HCT116 (cell line): ENCODE measurements at regions not wholly inside any gene's neighbourhood (a gene's known extent, or its start where the extent isn't known, plus 50 kb on each side); places are given as distances from the start of the nearest gene placed in this dataset.

Experiments
- ATAC-seq: fragments of 200-7000 bp; cut with Tn5 transposase; 2 replicates; pipeline ENCODE4 v1.9.1; 2020; ENCODE audit warnings: mild to moderate bottlenecking, moderate library complexity
- BruUV-seq: library from RNA; stranded (reverse); fragments of 400-500 nt; replicated peaks from 2 replicates; lab custom pipeline; 2021; lab: Mats Ljungman, UMichigan
- CTCF ChIA-PET: fragments of 300-600 bp; sonication (Branson Sonifier 250); formaldehyde crosslinking; loops from one replicate; lab custom pipeline; 2021; ENCODE audit warnings: antibody characterized with exemption; lab: Charles Lee
- POLR2A ChIA-PET: fragments of 300-600, 350-600 bp; sonication (Branson Sonifier 250); formaldehyde crosslinking; loops from one replicate; lab custom pipeline; 2021; ENCODE audit warnings: antibody characterized with exemption; lab: Charles Lee
- RAD21 ChIA-PET, 2 experiments: fragments of 300-600 bp; sonication (Branson Sonifier 250); formaldehyde crosslinking; loops; one replicate each; lab custom pipeline; 2023; ENCODE audit warnings: low total read pairs in 2 of 2; ENCODE audit not compliant: uncharacterized antibody in 2 of 2, unreplicated experiment in 2 of 2, low non-redundant PET in 1 of 2; lab: Charles Lee
- DNase-seq: peaks from one replicate; pipeline ENCODE4 v3.0.0-alpha.2; 2010; ENCODE audit warnings: low read depth, low spot score
- H2AFZ ChIP-seq: fragments of 200-600 bp; shearing (Covaris generic), sonication (generic); 2 replicates; pipeline ENCODE4 v1.6.1; 2017; ENCODE audit warnings: low read depth, mixed run types, mixed read lengths, antibody characterized with exemption, low read length; ENCODE audit not compliant: poor library complexity, severe bottlenecking
- H3K27ac ChIP-seq: 2 replicates; pipeline ENCODE4 v1.5.1; 2012; ENCODE audit warnings: low read depth, low read length
- H3K27me3 ChIP-seq: fragments of 200-600 bp; sonication (generic); 2 replicates; pipeline ENCODE4 v1.6.1; 2016; ENCODE audit warnings: mixed run types, low read length, mixed read lengths; ENCODE audit not compliant: insufficient read depth
- H3K36me3 ChIP-seq, 2 experiments: fragments of 200-500 bp in 1 of 2; fragments of 200-600 bp in 1 of 2; sonication (Bioruptor generic) in 1 of 2; sonication (generic) in 1 of 2; 2 replicates each; pipeline versions ENCODE4 v1.5.1 to v1.6.1; 2014 to 2016; ENCODE audit warnings: low read length in 2 of 2, inconsistent platforms in 1 of 2, mixed read lengths in 1 of 2, mixed run types in 1 of 2; ENCODE audit not compliant: insufficient read depth in 2 of 2, control insufficient read depth in 1 of 2
- H3K4me1 ChIP-seq, 2 experiments: fragments of 200-600 bp in 1 of 2; sonication (generic) in 1 of 2; 2 replicates each; pipeline versions ENCODE4 v1.5.1 to v1.6.1; 2012 to 2017; ENCODE audit warnings: low read length in 2 of 2, inconsistent platforms in 1 of 2, mild to moderate bottlenecking in 1 of 2, mixed read lengths in 1 of 2, mixed run types in 1 of 2, moderate library complexity in 1 of 2; ENCODE audit not compliant: insufficient read depth in 2 of 2, control insufficient read depth in 1 of 2
- H3K4me2 ChIP-seq: fragments of 200-600 bp; sonication (generic); 2 replicates; pipeline ENCODE4 v1.6.1; 2017; ENCODE audit warnings: mixed run types, low read length, mixed read lengths
- H3K4me3 ChIP-seq, 2 experiments: fragments of 200-600 bp in 1 of 2; sonication (generic) in 1 of 2; replicated peaks in 1 of 2; 2 replicates each; pipeline ENCODE4 v1.5.1; 2011 to 2016; ENCODE audit warnings: low read length in 2 of 2, control low read depth in 1 of 2, low read depth in 1 of 2, mild to moderate bottlenecking in 1 of 2, mixed read lengths in 1 of 2, mixed run types in 1 of 2
- H3K79me2 ChIP-seq: fragments of 200-600 bp; sonication (generic); 2 replicates; pipeline ENCODE4 v1.6.1; 2017; ENCODE audit warnings: mild to moderate bottlenecking, mixed run types, low read length, moderate library complexity, mixed read lengths; ENCODE audit not compliant: insufficient read depth
- H3K9ac ChIP-seq: fragments of 200-600 bp; sonication (generic); 2 replicates; pipeline ENCODE4 v1.6.1; 2016; ENCODE audit warnings: low read length, mixed read lengths
- H3K9me2 ChIP-seq: fragments of 200-600 bp; sonication (generic), shearing (Covaris generic); 2 replicates; pipeline ENCODE4 v1.6.1; 2017; ENCODE audit warnings: mixed run types, mild to moderate bottlenecking, moderate library complexity; ENCODE audit not compliant: insufficient read depth
- H3K9me3 ChIP-seq, 2 experiments: fragments of 200-500 bp in 1 of 2; fragments of 200-600 bp in 1 of 2; sonication (Bioruptor generic) in 1 of 2; sonication (generic) in 1 of 2; 2 replicates each; pipeline ENCODE4 v1.6.1; 2014 to 2017; ENCODE audit warnings: low read length in 2 of 2, mixed read lengths in 2 of 2, inconsistent platforms in 1 of 2, low read depth in 1 of 2, mild to moderate bottlenecking in 1 of 2, mixed run types in 1 of 2, moderate library complexity in 1 of 2; ENCODE audit not compliant: control insufficient read depth in 1 of 2, insufficient read depth in 1 of 2
- H4K20me1 ChIP-seq: fragments of 200-600 bp; sonication (generic), shearing (Covaris generic); 2 replicates; pipeline ENCODE4 v1.6.1; 2017; ENCODE audit warnings: mixed run types, mild to moderate bottlenecking, moderate library complexity; ENCODE audit not compliant: insufficient read depth
- CBX3 ChIP-seq: IDR thresholded peaks from 2 replicates; pipeline ENCODE4 v1.6.1; 2012; ENCODE audit warnings: low read depth
- EZH2 ChIP-seq: fragments of 200-600 bp; sonication (generic); IDR thresholded peaks from 2 replicates; pipeline ENCODE4 v1.6.1; 2017; ENCODE audit warnings: antibody characterized with exemption, mixed run types
- EZH2phosphoT487 ChIP-seq: fragments of 200-600 bp; IDR thresholded peaks from 2 replicates; pipeline ENCODE4 v1.6.1; 2018; ENCODE audit warnings: antibody characterized with exemption, borderline replicate concordance
- POLR2A ChIP-seq: IDR thresholded peaks from 2 replicates; pipeline ENCODE4 v1.7.0; 2011; ENCODE audit warnings: borderline replicate concordance; ENCODE audit not compliant: insufficient read depth, insufficient read length; ENCODE audit errors: extremely low read depth
- RAD21 ChIP-seq: IDR thresholded peaks from 2 replicates; pipeline ENCODE4 v1.6.1; 2012; ENCODE audit warnings: low read depth, mild to moderate bottlenecking
- SIN3A ChIP-seq: IDR thresholded peaks from 2 replicates; pipeline ENCODE4 v1.6.1; 2012; ENCODE audit warnings: low read depth
- SP1 ChIP-seq: IDR thresholded peaks from 2 replicates; pipeline ENCODE4 v1.6.1; 2012; ENCODE audit warnings: low read depth
- SRF ChIP-seq: IDR thresholded peaks from 2 replicates; pipeline ENCODE4 v1.6.1; 2012; ENCODE audit warnings: low read depth
- YY1 ChIP-seq: IDR thresholded peaks from 2 replicates; pipeline ENCODE4 v1.6.1; 2011; ENCODE audit warnings: low read length, low read depth, moderate library complexity, mild to moderate bottlenecking; ENCODE audit not compliant: insufficient replicate concordance; ENCODE audit errors: extremely low read depth
- intact Hi-C: fragments of 100-400 bp; cut with micrococcal nuclease; formaldehyde crosslinking; loops from 2 replicates; pipeline ENCODE4 v1.10.0; 2022
- TF ChIP-seq, protein P1 (sequence below): IDR thresholded peaks from 2 replicates; pipeline ENCODE4 v1.6.1; 2012
- TF ChIP-seq, protein P2 (sequence below): IDR thresholded peaks from 2 replicates; pipeline ENCODE4 v1.6.1; 2011; ENCODE audit warnings: mild to moderate bottlenecking, low read length, moderate library complexity; ENCODE audit not compliant: insufficient replicate concordance; ENCODE audit errors: extremely low read depth
- TF ChIP-seq, protein P3 (sequence below), 3 experiments: fragments of 200-600 bp in 1 of 3; sonication (generic) in 1 of 3; IDR thresholded peaks in 2 of 3; conservative IDR thresholded peaks in 1 of 3; 2 replicates each; pipeline ENCODE4 v1.5.1; 2012 to 2017; ENCODE audit warnings: low read depth in 2 of 3, low read length in 2 of 3, antibody characterized with exemption in 1 of 3, borderline replicate concordance in 1 of 3, control low read depth in 1 of 3, mild to moderate bottlenecking in 1 of 3, mixed read lengths in 1 of 3, mixed run types in 1 of 3, moderate library complexity in 1 of 3; ENCODE audit not compliant: insufficient read depth in 1 of 3

DNA sequence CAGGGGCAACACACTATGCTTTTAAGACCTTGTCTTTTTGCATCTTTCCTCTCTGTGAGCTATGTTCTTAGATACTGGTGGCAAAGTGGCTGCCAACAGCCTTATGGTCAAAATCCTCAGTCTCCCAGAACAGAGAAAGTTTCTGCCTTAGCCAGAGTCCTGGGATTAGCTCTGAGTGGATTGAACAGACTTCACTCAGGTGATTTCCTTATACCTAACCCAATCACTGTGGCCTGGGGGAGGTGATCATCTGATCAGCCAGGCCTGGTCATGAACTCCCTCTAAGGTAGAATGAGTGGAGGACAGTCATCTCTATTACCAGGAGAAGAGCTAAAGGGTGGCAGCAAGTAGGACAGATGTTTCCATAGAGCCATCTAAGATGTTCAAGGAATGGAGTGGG is 218.5 kb upstream of the E2F8 start:
- no peak for TF ChIP-seq POLR2A
- no peak for TF ChIP-seq SRF
- TF ChIP-seq, protein P1, sequence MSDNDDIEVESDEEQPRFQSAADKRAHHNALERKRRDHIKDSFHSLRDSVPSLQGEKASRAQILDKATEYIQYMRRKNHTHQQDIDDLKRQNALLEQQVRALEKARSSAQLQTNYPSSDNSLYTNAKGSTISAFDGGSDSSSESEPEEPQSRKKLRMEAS, result no peak
- no peak for TF ChIP-seq EZH2phosphoT487
- TF ChIP-seq, protein P2, sequence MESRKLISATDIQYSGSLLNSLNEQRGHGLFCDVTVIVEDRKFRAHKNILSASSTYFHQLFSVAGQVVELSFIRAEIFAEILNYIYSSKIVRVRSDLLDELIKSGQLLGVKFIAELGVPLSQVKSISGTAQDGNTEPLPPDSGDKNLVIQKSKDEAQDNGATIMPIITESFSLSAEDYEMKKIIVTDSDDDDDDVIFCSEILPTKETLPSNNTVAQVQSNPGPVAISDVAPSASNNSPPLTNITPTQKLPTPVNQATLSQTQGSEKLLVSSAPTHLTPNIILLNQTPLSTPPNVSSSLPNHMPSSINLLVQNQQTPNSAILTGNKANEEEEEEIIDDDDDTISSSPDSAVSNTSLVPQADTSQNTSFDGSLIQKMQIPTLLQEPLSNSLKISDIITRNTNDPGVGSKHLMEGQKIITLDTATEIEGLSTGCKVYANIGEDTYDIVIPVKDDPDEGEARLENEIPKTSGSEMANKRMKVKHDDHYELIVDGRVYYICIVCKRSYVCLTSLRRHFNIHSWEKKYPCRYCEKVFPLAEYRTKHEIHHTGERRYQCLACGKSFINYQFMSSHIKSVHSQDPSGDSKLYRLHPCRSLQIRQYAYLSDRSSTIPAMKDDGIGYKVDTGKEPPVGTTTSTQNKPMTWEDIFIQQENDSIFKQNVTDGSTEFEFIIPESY, result no peak
- TF ChIP-seq, all 23 proteins: peak for 0
- H3K9me3 ChIP-seq, result no peaks in the 10 kb centered on the region
- POLR2A ChIA-PET, result no interaction called here
- no peaks in the 10 kb centered on the region for H3K9me2 ChIP-seq
- no peaks in the 10 kb centered on the region for H3K4me1 ChIP-seq
- no peak overlapping the region for H3K9ac ChIP-seq
- no peak for ATAC-seq
- no peaks in the 10 kb centered on the region for H4K20me1 ChIP-seq
- CTCF ChIA-PET, result no interaction called here
- H3K27ac ChIP-seq, result no peak overlapping the region
- no peak overlapping the region for H3K4me3 ChIP-seq
- DNase-seq, result no peak
- peaks cover 50% of the 10 kb centered on the region for H3K27me3 ChIP-seq
- intact Hi-C loops, result no loop called here
- H3K79me2 ChIP-seq, result no peaks in the 10 kb centered on the region
- no peak overlapping the region for H2AFZ ChIP-seq
- H3K4me2 ChIP-seq, result no peak overlapping the region
- RAD21 ChIA-PET, result no interaction called here
- no peaks in the 10 kb centered on the region for H3K36me3 ChIP-seq
- BruUV-seq, result no TSS peak

DNA sequence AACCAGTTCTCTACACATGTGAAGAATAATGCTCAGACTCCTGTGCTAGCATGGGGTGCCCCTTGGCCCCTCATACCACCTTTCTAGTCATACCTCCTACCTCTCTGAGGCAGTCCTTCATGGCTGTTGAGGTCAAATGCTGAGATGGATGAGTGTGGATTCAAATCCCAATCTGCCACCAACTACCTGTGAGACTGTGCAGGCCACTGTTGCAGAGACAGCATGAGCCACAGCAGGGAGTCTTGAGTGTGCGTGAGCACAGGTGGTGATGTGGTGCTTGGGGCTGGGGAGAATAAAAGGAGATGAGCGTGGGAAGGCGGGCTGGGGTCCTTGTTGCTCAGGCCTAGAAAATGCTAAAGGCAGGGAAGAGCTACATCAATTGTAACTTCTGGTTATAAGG is 218.0 kb upstream of the E2F8 start:
- no peak overlapping the region for H3K4me2 ChIP-seq
- H3K9ac ChIP-seq, result no peak overlapping the region
- H3K9me3 ChIP-seq, result no peaks in the 10 kb centered on the region
- CTCF ChIA-PET, result no interaction called here
- no TSS peak for BruUV-seq
- no peak overlapping the region for H3K4me3 ChIP-seq
- RAD21 ChIA-PET, result no interaction called here
- no peak overlapping the region for H2AFZ ChIP-seq
- ATAC-seq (no peak), DNase-seq (no peak)
- H4K20me1 ChIP-seq, result no peaks in the 10 kb centered on the region
- TF ChIP-seq EZH2phosphoT487, result no peak
- TF ChIP-seq YY1, result no peak
- TF ChIP-seq EZH2, result no peak
- no peak for TF ChIP-seq POLR2A
- no peak for TF ChIP-seq SP1
- no peak for TF ChIP-seq CBX3
- no peak for TF ChIP-seq RAD21
- TF ChIP-seq, protein P3, sequence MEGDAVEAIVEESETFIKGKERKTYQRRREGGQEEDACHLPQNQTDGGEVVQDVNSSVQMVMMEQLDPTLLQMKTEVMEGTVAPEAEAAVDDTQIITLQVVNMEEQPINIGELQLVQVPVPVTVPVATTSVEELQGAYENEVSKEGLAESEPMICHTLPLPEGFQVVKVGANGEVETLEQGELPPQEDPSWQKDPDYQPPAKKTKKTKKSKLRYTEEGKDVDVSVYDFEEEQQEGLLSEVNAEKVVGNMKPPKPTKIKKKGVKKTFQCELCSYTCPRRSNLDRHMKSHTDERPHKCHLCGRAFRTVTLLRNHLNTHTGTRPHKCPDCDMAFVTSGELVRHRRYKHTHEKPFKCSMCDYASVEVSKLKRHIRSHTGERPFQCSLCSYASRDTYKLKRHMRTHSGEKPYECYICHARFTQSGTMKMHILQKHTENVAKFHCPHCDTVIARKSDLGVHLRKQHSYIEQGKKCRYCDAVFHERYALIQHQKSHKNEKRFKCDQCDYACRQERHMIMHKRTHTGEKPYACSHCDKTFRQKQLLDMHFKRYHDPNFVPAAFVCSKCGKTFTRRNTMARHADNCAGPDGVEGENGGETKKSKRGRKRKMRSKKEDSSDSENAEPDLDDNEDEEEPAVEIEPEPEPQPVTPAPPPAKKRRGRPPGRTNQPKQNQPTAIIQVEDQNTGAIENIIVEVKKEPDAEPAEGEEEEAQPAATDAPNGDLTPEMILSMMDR (IDR thresholded peaks at IDR 0.05 in 2 of 3, conservative IDR thresholded peaks at IDR 0.05 in 1 of 3; ENCODE audit: borderline replicate concordance in 1 of 3, insufficient read depth in 1 of 3, low read depth in 2 of 3, low read length in 2 of 3), result no peak
- TF ChIP-seq SIN3A, result no peak
- no peaks in the 10 kb centered on the region for H3K4me1 ChIP-seq
- intact Hi-C loops, result no loop called here
- H3K27me3 ChIP-seq, result peaks cover 49% of the 10 kb centered on the region
- H3K9me2 ChIP-seq, result no peaks in the 10 kb centered on the region
- no peaks in the 10 kb centered on the region for H3K79me2 ChIP-seq
- POLR2A ChIA-PET, result no interaction called here
- no peak overlapping the region for H3K27ac ChIP-seq
- H3K36me3 ChIP-seq, result no peaks in the 10 kb centered on the region
